IMR-90 (cell line): ENCODE measurements at regions not wholly inside any gene's neighbourhood (a gene's known extent, or its start where the extent isn't known, plus 50 kb on each side); places are given as distances from the start of the nearest gene placed in this dataset.

ENCODE experiments used
- ATAC-seq: fragments of 200-7000 bp; cut with Tn5 transposase; 2 replicates; pipeline ENCODE4 v1.9.1; 2020; ENCODE audit warnings: low read depth, mild to moderate bottlenecking, moderate library complexity
- BruUV-seq: library from RNA; stranded (reverse); fragments of 400-500 nt; replicated peaks from 2 replicates; lab custom pipeline; 2021; lab: Mats Ljungman, UMichigan
- CTCF ChIA-PET: fragments of 300-600 bp; formaldehyde crosslinking; extraction: SDS; loops from one replicate; lab custom pipeline; 2021; ENCODE audit warnings: antibody characterized with exemption; lab: Yijun Ruan, JAX
- POLR2A ChIA-PET: fragments of 300-600 bp; sonication (Branson Sonifier 250); formaldehyde crosslinking; loops from one replicate; lab custom pipeline; 2022; ENCODE audit warnings: antibody characterized with exemption; ENCODE audit not compliant: unreplicated experiment; lab: Charles Lee
- DNase-seq: peaks from one replicate; pipeline ENCODE4 v3.0.0; 2013
- H2AFZ ChIP-seq: replicated peaks from 2 replicates; pipeline ENCODE3; 2013; ENCODE audit warnings: low read length, mild to moderate bottlenecking; ENCODE audit not compliant: poor library complexity
- H2AK5ac ChIP-seq: 2 replicates; pipeline ENCODE4 v1.6.1; 2013; ENCODE audit warnings: low read depth, low read length, inconsistent platforms
- H2AK9ac ChIP-seq: replicated peaks from 2 replicates; pipeline ENCODE3; 2013; ENCODE audit warnings: mild to moderate bottlenecking, low read depth, low read length, moderate library complexity; ENCODE audit not compliant: poor library complexity
- H2BK120ac ChIP-seq: 2 replicates; pipeline ENCODE4 v1.6.1; 2013; ENCODE audit warnings: low read depth, low read length, inconsistent platforms
- H2BK15ac ChIP-seq: 3 replicates; pipeline ENCODE4 v1.6.1; 2013; ENCODE audit warnings: low read depth, low read length, inconsistent platforms
- H2BK20ac ChIP-seq: 2 replicates; pipeline ENCODE4 v1.6.1; 2013; ENCODE audit warnings: low read depth, mild to moderate bottlenecking, inconsistent platforms, low read length, moderate library complexity
- H2BK5ac ChIP-seq: 2 replicates; pipeline ENCODE4 v1.6.1; 2013; ENCODE audit warnings: mild to moderate bottlenecking, low read depth, low read length, inconsistent platforms; ENCODE audit not compliant: poor library complexity, severe bottlenecking
- H3K14ac ChIP-seq: replicated peaks from 2 replicates; pipeline ENCODE4 v1.6.1; 2013; ENCODE audit warnings: low read depth, low read length, inconsistent platforms
- H3K18ac ChIP-seq: 2 replicates; pipeline ENCODE4 v1.6.1; 2013; ENCODE audit warnings: low read depth, low read length, control low read depth
- H3K23ac ChIP-seq: 2 replicates; pipeline ENCODE4 v1.6.1; 2013; ENCODE audit warnings: low read depth, low read length, inconsistent platforms
- H3K27ac ChIP-seq: 2 replicates; pipeline ENCODE4 v1.5.1; 2013; ENCODE audit warnings: mild to moderate bottlenecking, control low read depth, low read length; ENCODE audit not compliant: insufficient read depth
- H3K27me3 ChIP-seq: 2 replicates; pipeline ENCODE4 v1.6.1; 2013; ENCODE audit warnings: low read length; ENCODE audit not compliant: control insufficient read depth, insufficient read depth
- H3K36me3 ChIP-seq: 2 replicates; pipeline ENCODE4 v1.6.1; 2013; ENCODE audit warnings: low read length, mixed read lengths; ENCODE audit not compliant: control insufficient read depth, insufficient read depth
- H3K4ac ChIP-seq: 2 replicates; pipeline ENCODE4 v1.6.1; 2013; ENCODE audit warnings: low read depth, low read length, inconsistent platforms
- H3K4me1 ChIP-seq: 2 replicates; pipeline ENCODE4 v1.6.1; 2013; ENCODE audit warnings: low read length, mixed read lengths; ENCODE audit not compliant: control insufficient read depth, insufficient read depth
- H3K4me2 ChIP-seq: 2 replicates; pipeline ENCODE4 v1.6.1; 2013; ENCODE audit warnings: low read depth, mild to moderate bottlenecking, control low read depth, low read length, moderate library complexity
- H3K4me3 ChIP-seq: 2 replicates; pipeline ENCODE4 v1.5.1; 2013; ENCODE audit warnings: low read depth, mild to moderate bottlenecking, control low read depth, low read length, moderate library complexity; ENCODE audit not compliant: insufficient read depth
- H3K56ac ChIP-seq: 2 replicates; pipeline ENCODE4 v1.6.1; 2013; ENCODE audit warnings: low read length, inconsistent platforms; ENCODE audit not compliant: insufficient read depth; ENCODE audit errors: extremely low read depth
- H3K79me1 ChIP-seq, 2 experiments: 2 replicates each; pipeline ENCODE4 v1.6.1; 2013; ENCODE audit warnings: low read length in 2 of 2, inconsistent platforms in 1 of 2, low read depth in 1 of 2
- H3K9ac ChIP-seq: 2 replicates; pipeline ENCODE4 v1.6.1; 2013; ENCODE audit warnings: low read depth, low read length, control low read depth
- H3K9me1 ChIP-seq: 2 replicates; pipeline ENCODE4 v1.6.1; 2013; ENCODE audit warnings: low read length, inconsistent platforms; ENCODE audit not compliant: insufficient read depth
- H3K9me3 ChIP-seq: 2 replicates; pipeline ENCODE4 v1.6.1; 2013; ENCODE audit warnings: low read length; ENCODE audit not compliant: control insufficient read depth, insufficient read depth
- H4K20me1 ChIP-seq: 2 replicates; pipeline ENCODE4 v1.6.1; 2013; ENCODE audit warnings: low read length, inconsistent platforms; ENCODE audit not compliant: insufficient read depth
- H4K5ac ChIP-seq: 2 replicates; pipeline ENCODE4 v1.6.1; 2013; ENCODE audit warnings: mild to moderate bottlenecking, low read depth, low read length, control low read depth
- H4K8ac ChIP-seq, 2 experiments: 2 replicates each; pipeline ENCODE4 v1.6.1; 2013; ENCODE audit warnings: low read depth in 2 of 2, low read length in 2 of 2, control low read depth in 1 of 2, inconsistent platforms in 1 of 2
- H4K91ac ChIP-seq: 2 replicates; pipeline ENCODE4 v1.6.1; 2013; ENCODE audit warnings: low read depth, low read length, inconsistent platforms; ENCODE audit not compliant: insufficient read depth
- CEBPB ChIP-seq: IDR thresholded peaks from 2 replicates; pipeline ENCODE4 v1.6.1; 2012; ENCODE audit warnings: low read depth, low read length, improper control_type of control experiment
- CHD1 ChIP-seq: IDR thresholded peaks from 2 replicates; pipeline ENCODE4 v1.6.1; 2012; ENCODE audit warnings: low read depth, low read length, improper control_type of control experiment
- FOS ChIP-seq: fragments of 150-350 bp; IDR thresholded peaks from 2 replicates; pipeline ENCODE4 v1.6.1; 2016; ENCODE audit warnings: low read depth, low read length
- MXI1 ChIP-seq: IDR thresholded peaks from 2 replicates; pipeline ENCODE4 v1.6.1; 2012; ENCODE audit warnings: low read depth, mild to moderate bottlenecking, low read length, moderate library complexity, borderline replicate concordance
- POLR2A ChIP-seq: IDR thresholded peaks from 2 replicates; pipeline ENCODE4 v1.6.1; 2012; ENCODE audit warnings: mild to moderate bottlenecking, low read depth, low read length
- RFX5 ChIP-seq: IDR thresholded peaks from 2 replicates; pipeline ENCODE4 v1.8.0; 2012; ENCODE audit warnings: low read depth, mild to moderate bottlenecking, low read length, moderate library complexity
- SMC3 ChIP-seq: fragments of 150-350 bp; IDR thresholded peaks from 2 replicates; pipeline ENCODE4 v1.6.1; 2016; ENCODE audit warnings: low read depth, mild to moderate bottlenecking, antibody characterized with exemption, low read length, moderate library complexity
- WGBS, 2 experiments: methylation state at CpG; one replicate each; pipeline versions ENCODE4 v1.1.5 to v1.1.7; 2013; ENCODE audit warnings: missing lambda C conversion rate in 2 of 2; ENCODE audit not compliant: insufficient read length in 1 of 2; ENCODE audit errors: extremely low coverage in 2 of 2; 5-methylcytosine and 5-hydroxymethylcytosine counted together
- dilution Hi-C: fragments of 300-500 bp; cut with HindIII; formaldehyde crosslinking; loops from one replicate; pipeline ENCODE4 v1.14.3; 2018; ENCODE audit warnings: low sequenced_read_pairs; ENCODE audit not compliant: unreplicated experiment
- in situ Hi-C: fragments of 300-500 bp; cut with MboI; formaldehyde crosslinking; loops from 3 replicates; pipeline ENCODE4 v1.14.3; 2019; ENCODE audit warnings: low sequenced_read_pairs, inconsistent platforms, mixed read lengths
- intact Hi-C: fragments of 100-400 bp; cut with micrococcal nuclease; formaldehyde crosslinking; loops from 2 replicates; pipeline ENCODE4 v1.10.0; 2022
- TF ChIP-seq, protein P1 (sequence below): conservative IDR thresholded peaks from 2 replicates; pipeline ENCODE4 v1.5.1; 2012; ENCODE audit warnings: mild to moderate bottlenecking, low read depth, low read length, improper control_type of control experiment
- TF ChIP-seq, protein P2 (sequence below): fragments of 150-350 bp; IDR thresholded peaks from 2 replicates; pipeline ENCODE4 v1.6.1; 2016; ENCODE audit warnings: low read depth, mild to moderate bottlenecking, low read length, moderate library complexity, borderline replicate concordance
- TF ChIP-seq, protein P3 (sequence below): fragments of 150-350 bp; IDR thresholded peaks from 2 replicates; pipeline ENCODE4 v1.6.1; 2017; ENCODE audit warnings: mild to moderate bottlenecking, antibody characterized with exemption, low read length, low read depth

DNA sequence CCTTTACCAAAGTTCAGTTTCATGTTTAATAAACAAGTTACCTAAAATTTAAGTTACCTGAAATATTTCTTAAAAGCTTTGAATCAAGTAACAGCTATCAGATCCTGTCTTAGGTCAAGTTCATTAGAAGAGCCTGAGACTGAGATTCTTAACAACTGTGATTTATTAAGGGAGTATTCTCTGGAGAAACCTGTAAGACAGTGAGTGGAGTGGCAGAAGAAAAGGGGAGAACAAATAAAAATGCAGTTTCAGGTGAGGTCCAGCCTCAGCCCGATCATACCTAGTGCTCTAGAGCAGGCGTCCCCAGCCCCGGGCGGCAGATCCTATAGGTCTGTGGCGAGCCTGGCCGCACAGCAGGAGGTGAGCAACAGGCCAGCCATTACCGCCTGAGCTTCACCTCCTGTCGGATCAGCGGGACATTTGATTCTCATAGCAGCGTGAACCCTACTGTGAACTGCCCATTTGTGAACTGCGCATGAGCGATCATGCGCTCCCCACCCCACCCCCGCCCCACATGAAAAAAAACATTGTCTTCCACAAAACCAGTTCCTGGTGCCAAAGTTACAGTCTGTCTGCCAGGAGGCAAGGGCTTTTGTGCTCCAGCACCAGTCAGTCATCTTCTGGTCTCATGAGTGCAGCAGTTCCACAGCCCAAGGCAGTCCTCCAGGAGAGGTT lies 59.2 kb upstream of the ADGRB3 start:
- dilution Hi-C loops, result no loop called here
- Histone ChIP-seq H3K18ac (no peak overlapping the region), H2BK15ac (no peak overlapping the region), H3K79me1 (no peaks in the 10 kb centered on the region), H2AK9ac (no peak overlapping the region), H3K27ac (no peak overlapping the region), H2AK5ac (no peak overlapping the region), H3K4me2 (no peak overlapping the region), H2AFZ (no peak overlapping the region), H3K9me1 (no peaks in the 10 kb centered on the region), H2BK120ac (no peak overlapping the region), H3K56ac (no peak overlapping the region), H4K20me1 (no peaks in the 10 kb centered on the region), H3K36me3 (no peaks in the 10 kb centered on the region), H4K8ac (no peak overlapping the region), H3K4me1 (no peaks in the 10 kb centered on the region), H2BK5ac (no peak overlapping the region), H3K9ac (no peak overlapping the region), H2BK20ac (no peak overlapping the region), H3K27me3 (no peaks in the 10 kb centered on the region), H3K4ac (no peak overlapping the region), H3K4me3 (no peak overlapping the region), H3K23ac (no peak overlapping the region), H3K14ac (no peak overlapping the region), H4K91ac (no peak overlapping the region), H4K5ac (no peak overlapping the region), H3K9me3 (peaks cover 5% of the 10 kb centered on the region)
- no peak for DNase-seq
- intact Hi-C loops, result no loop called here
- no peak for ATAC-seq
- BruUV-seq, result no TSS peak
- in situ Hi-C loops, result no loop called here
- 5% methylated on average over 9 of the region's 14 CpGs; no CpG with 5 or more reads in 1 of the 2 experiments for WGBS, 2 experiments
- TF ChIP-seq FOS (no peak), POLR2A (no peak), CEBPB (no peak), MXI1 (no peak), RFX5 (no peak), SMC3 (no peak), CHD1 (no peak)
- TF ChIP-seq, protein P1, sequence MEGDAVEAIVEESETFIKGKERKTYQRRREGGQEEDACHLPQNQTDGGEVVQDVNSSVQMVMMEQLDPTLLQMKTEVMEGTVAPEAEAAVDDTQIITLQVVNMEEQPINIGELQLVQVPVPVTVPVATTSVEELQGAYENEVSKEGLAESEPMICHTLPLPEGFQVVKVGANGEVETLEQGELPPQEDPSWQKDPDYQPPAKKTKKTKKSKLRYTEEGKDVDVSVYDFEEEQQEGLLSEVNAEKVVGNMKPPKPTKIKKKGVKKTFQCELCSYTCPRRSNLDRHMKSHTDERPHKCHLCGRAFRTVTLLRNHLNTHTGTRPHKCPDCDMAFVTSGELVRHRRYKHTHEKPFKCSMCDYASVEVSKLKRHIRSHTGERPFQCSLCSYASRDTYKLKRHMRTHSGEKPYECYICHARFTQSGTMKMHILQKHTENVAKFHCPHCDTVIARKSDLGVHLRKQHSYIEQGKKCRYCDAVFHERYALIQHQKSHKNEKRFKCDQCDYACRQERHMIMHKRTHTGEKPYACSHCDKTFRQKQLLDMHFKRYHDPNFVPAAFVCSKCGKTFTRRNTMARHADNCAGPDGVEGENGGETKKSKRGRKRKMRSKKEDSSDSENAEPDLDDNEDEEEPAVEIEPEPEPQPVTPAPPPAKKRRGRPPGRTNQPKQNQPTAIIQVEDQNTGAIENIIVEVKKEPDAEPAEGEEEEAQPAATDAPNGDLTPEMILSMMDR, result no peak
- TF ChIP-seq, protein P2, sequence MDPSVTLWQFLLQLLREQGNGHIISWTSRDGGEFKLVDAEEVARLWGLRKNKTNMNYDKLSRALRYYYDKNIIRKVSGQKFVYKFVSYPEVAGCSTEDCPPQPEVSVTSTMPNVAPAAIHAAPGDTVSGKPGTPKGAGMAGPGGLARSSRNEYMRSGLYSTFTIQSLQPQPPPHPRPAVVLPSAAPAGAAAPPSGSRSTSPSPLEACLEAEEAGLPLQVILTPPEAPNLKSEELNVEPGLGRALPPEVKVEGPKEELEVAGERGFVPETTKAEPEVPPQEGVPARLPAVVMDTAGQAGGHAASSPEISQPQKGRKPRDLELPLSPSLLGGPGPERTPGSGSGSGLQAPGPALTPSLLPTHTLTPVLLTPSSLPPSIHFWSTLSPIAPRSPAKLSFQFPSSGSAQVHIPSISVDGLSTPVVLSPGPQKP, result no peak
- TF ChIP-seq, protein P3, sequence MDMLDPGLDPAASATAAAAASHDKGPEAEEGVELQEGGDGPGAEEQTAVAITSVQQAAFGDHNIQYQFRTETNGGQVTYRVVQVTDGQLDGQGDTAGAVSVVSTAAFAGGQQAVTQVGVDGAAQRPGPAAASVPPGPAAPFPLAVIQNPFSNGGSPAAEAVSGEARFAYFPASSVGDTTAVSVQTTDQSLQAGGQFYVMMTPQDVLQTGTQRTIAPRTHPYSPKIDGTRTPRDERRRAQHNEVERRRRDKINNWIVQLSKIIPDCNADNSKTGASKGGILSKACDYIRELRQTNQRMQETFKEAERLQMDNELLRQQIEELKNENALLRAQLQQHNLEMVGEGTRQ, result no peak
- ChIA-PET CTCF (no interaction called here), POLR2A (no interaction called here)
